Epidermal melanocyte (primary cell): ENCODE measurements at regions not wholly inside any gene's neighbourhood (a gene's known extent, or its start where the extent isn't known, plus 50 kb on each side); places are given as distances from the start of the nearest gene placed in this dataset.

Experiments used
- DNase-seq: peaks from one replicate; pipeline ENCODE4 v3.0.0; 2011; ENCODE audit warnings: low spot score; ENCODE audit not compliant: insufficient read length

DNA sequence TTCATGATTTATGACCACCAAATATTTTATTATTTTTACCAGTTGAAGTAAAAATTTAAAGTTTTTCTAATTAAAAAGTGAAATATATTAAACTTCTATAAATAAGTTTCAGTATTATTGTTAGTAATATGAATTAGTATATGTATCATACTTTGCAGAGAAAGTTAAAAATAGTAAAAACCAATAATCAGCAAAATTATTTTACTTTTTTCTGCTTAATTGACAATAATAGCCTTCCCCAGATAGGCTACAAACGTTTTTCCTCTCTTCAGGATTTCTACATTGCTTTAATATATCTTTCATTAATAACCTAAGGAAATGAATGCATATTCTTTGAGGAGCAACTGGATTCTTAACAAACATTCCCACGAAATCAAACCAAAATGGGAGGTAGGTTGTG is 543.5 kb downstream of the ETNK1 start:
- no peak for DNase-seq

GRCh38 chr12:23169012-23169695 is 544.2 kb downstream of the ETNK1 start:
- DNase-seq: no peak

DNA sequence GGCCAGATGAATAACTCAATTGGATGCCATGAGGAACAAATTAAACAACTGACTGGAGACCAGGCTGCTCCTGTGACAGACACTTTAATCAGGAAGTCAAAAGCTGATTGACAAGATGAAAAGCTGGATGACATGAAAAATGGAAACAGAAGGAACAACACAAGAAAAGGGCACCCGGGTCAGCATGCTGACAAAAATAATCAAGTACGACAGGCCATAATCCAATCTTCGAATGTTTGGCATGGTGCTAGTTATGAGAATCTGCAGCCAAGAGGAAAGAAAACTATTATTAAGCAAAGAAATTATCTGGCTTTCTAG is 544.7 kb downstream of the ETNK1 start:
- DNase-seq: no peak

DNA sequence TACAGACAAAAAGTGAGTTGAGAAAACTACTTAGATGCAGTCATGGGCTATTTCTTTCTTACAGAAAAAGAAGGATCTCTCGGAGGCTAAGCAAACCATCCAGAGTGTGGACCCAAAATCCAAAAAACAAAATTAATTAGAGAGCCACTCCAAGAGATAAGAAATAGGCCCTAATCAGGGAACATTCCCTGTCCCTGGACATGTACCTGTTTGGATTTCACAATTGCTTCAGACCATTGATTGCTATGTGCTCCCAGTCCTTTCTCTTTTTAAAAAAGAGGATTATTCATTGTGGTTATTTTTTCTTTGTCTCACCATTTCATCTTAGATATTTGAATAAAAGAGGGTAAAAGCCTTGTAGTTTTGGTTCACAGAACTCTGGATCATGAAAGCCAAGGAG is 549.9 kb downstream of the ETNK1 start:
- DNase-seq: no peak

GRCh38 chr12:23185346-23185745 is 560.4 kb downstream of the ETNK1 start:
- no peak for DNase-seq

DNA sequence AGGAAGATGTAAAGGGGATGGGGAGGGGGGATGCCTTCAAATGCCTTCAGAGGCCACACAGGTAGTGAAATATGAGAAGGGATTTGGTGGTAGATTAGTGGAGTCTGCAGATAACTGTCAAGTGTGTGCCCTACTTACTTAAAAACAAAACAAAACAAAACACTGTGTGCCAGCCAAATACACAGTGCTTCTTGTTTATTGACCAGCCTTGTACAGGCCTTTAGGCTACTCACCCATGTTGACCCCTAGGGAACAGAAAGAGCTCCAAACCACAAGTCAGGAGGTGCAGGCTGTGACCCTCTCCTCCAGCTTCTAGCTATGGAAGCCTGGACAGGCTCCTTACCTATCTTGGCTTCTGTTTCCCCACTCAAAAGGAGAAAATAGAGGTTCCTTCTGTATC is 562.0 kb downstream of the ETNK1 start:
- DNase-seq: peak; percentile 21

DNA sequence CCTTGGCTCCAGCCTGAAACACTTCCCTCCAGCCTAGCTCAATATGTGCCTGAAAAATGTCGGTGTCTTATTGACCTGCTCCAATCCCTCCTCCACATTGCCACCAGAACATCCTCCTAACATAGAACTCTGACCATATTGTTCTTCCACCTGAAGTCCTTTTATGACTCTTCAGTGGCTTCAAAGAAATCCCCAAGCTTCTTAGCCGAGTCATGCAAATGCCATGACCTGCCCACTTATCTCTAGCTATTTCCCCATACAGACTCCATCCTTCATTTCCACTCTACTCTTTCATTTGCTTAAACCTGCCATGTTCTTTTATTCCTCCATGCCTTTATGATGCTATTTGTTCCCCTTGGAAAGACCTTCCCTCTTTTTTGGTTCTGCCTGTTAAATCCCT is 568.6 kb downstream of the ETNK1 start:
- no peak for DNase-seq

- no peak for DNase-seq
Observed at GRCh38 chr12:23197266-23197665, 572.3 kb downstream of the ETNK1 start.

DNA sequence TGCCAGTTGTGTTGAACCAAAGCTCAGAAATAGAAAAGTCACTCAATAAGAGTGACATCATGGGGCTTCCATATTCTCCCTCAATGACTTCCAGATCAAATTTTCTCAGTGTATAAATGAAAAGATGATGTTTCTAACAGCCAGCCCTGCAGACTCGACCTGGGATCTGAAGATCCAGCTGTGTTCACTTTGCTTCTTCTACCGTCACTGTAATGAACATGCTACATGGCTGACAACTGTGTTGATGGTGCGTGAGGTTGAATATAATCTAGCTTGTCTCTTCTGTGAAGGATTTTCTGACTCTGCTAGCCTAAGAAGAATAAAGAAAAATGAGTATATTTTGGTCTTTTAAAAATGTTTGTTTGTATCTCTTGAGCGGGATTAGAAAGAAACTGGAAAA is 577.8 kb downstream of the ETNK1 start:
- DNase-seq: no peak

- DNase-seq: peak; percentile 64
Observed at GRCh38 chr12:23204933-23205778, 580.2 kb downstream of the ETNK1 start.

- DNase-seq: no peak
Observed at GRCh38 chr12:23209793-23210192, 584.8 kb downstream of the ETNK1 start.

DNA sequence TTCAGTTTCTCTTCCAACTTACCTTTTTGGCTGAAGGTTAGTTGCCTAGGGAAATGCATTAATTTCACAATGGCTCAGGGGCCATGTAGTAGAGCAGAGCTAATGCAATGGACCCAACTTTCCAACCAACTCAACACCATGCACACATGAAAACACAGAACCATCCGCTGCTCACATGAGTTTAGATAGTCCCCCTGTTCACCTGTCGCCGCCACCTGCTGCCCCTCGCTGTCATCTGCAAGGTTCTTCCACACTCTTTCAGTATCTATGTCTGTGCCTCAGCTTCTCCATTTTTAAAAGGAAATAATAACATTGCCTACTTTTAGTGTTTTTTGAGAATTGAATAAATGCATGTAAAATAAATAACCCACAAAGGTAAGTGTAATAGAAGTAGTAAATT is 585.6 kb downstream of the ETNK1 start:
- DNase-seq: no peak

DNA sequence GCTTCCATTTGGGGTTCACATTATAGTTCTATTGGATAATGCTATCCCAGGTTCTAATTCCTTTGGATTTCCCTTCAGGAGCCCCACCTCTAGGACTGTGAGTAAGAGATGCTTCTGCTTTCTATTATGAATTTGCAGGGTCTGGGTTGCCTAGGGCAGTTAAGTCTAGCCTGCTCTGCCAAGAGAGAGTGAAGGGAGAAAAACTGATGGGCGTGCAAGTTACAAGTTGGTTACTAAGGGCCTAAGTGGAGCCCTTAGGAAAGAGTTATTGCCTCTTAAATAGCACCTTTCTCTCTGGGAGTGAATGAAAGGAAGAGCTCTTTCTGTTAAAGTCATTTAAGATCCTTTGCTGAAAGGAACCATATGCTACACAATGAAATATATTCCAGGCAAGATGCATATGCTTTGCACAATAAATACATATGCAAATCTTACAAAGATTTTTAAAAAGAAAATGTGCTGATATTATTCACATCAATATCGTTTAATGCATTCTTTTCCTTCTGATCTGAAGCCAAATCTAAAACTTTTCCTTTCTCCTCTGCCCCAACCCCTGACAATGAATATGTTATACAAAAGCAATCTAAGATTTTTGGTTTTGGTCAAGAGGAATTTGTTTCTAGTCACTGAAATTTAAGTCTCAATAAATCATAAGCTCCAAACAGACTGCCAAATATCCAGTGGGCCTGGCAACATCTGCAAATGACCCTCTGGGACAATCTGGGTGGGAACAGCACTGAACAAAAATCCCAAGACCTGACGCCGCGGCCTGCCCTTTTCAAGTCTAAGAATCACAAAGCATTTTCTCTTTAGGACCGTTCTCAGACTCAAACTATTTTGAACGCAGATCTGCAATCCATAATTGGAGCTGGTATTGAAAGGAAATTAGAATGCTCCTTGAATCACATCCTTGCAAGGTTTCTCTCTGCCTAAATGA is 586.7 kb downstream of the ETNK1 start:
- DNase-seq: no peak

DNA sequence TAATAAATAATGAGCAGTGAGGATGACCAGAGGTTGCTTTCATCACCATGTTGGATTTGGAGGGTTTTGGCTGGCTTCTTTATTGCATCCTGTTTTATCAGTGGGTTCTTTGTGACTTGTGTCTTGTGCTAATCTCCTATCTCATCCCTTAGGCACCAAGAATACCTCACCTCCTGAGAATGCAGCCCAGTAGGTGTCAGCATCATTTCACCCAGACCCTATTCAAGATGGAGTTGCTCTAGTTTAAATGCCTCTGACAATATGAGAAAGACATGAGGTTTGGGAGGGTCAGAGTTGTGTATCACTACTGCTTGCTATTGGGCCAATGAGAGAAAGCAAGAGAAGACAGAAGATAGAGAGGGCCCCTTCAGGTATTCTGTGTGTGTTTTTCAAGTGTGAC is 592.2 kb downstream of the ETNK1 start:
- no peak for DNase-seq

- no peak for DNase-seq
Observed at GRCh38 chr12:23217667-23218066, 592.7 kb downstream of the ETNK1 start.

DNA sequence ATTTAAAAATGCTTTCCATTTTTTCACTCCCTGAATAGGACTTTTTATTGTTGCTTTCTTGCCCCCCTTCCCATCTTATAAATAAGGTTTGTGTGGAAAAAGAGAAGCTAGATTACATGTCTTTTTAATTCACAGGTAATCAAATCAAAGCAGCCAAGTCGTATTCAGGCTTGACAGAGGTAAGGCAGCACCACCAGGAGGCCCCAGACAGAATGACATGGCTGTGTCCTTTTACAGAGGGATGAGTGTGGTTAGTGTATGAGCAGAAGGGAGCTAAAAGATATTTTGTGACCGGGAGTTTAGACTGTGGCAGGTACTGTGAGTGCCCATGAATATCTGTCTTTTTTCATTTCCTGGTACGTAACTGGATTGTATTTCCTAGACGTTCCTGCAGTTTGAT is 596.1 kb downstream of the ETNK1 start:
- no peak for DNase-seq

DNA sequence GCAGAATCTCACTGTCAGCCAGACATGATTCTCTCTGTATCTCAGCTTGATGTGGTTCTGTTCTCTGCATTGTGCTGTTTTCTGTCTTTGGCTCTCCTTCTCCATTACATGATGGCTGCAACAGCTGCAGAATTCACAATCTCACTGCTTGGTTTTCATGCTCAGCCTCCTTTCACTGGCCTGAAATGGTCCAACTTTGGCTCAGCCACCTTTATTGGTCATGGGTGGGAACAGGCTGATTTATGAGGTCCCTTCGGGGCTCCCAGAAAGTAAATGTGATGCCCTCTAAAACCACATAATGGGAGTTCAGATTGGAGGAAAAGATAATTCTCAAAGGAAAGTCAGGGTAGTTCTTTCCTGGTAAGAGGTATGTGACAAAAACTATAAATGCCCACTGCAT is 597.0 kb downstream of the ETNK1 start:
- DNase-seq: no peak

- peak; percentile 77 for DNase-seq
Observed at GRCh38 chr12:23222801-23223200, 597.8 kb downstream of the ETNK1 start.

DNA sequence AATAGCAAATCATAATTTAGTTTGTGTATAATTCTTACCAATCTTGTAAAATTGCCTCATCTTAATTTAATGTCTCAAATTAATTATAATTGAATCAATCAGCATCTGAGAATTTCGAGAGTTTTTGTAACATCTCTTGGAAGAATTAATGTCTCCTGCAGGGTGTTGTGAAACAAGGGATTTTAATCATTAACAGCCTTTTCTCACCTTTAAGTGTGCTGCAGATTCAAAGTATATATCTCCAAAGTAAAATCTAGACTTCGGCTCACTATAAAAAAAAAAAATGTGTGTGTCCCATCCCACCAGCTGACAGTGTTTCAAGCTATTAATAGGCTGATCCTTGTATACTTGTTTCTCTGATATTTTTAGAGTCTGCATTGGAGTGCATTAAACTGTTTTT is 603.1 kb downstream of the ETNK1 start:
- no peak for DNase-seq

DNA sequence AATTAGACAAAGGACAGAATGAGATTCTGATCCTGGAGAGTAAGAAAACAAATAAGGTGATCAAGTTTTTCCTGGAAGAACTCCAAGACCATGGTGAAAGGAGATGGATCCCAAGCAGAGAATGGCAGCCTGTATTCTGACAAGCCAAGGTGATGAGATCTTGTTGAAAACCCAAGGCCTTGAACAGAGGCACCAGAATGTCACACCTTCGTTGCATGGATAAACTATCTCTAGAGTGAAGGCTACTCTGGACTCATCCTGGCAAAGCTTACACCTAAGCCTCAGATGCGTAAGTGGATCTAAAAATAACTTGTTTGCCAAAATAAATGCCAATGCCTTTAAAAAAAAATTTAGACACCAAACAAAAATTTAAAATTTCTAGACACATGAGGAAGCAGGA is 605.9 kb downstream of the ETNK1 start:
- DNase-seq: no peak

GRCh38 chr12:23236066-23236780 is 611.3 kb downstream of the ETNK1 start:
- no peak for DNase-seq
